ENCODE measurements at regions not wholly inside any gene's neighbourhood (a gene's known extent, or its start where the extent isn't known, plus 50 kb on each side); places are given as distances from the start of the nearest gene placed in this dataset.

GRCh38 chr11:130718120-130718519 is 198.2 kb downstream of the SNX19 start:
- TF ChIP-seq, protein P1, sequence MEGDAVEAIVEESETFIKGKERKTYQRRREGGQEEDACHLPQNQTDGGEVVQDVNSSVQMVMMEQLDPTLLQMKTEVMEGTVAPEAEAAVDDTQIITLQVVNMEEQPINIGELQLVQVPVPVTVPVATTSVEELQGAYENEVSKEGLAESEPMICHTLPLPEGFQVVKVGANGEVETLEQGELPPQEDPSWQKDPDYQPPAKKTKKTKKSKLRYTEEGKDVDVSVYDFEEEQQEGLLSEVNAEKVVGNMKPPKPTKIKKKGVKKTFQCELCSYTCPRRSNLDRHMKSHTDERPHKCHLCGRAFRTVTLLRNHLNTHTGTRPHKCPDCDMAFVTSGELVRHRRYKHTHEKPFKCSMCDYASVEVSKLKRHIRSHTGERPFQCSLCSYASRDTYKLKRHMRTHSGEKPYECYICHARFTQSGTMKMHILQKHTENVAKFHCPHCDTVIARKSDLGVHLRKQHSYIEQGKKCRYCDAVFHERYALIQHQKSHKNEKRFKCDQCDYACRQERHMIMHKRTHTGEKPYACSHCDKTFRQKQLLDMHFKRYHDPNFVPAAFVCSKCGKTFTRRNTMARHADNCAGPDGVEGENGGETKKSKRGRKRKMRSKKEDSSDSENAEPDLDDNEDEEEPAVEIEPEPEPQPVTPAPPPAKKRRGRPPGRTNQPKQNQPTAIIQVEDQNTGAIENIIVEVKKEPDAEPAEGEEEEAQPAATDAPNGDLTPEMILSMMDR (IDR thresholded peaks at IDR 0.05 in 8 of 11, conservative IDR thresholded peaks at IDR 0.05 in 3 of 11): no peak
- TF ChIP-seq POLR2A (IDR thresholded peaks at IDR 0.05): no peak
- TF ChIP-seq POLR2AphosphoS5 (IDR thresholded peaks at IDR 0.05): no peak

Data from spleen (tissue), 7 donors.